NCI-H82 treated with DMSO at 0.1 percent for 48 hours (cell line): ENCODE measurements at regions not wholly inside any gene's neighbourhood (a gene's known extent, or its start where the extent isn't known, plus 50 kb on each side); places are given as distances from the start of the nearest gene placed in this dataset.

Source experiments
- DNase-seq: peaks from one replicate; lab custom pipeline; 2025; ENCODE audit not compliant: unreplicated experiment; lab: John Stamatoyannopoulos, UW

DNA sequence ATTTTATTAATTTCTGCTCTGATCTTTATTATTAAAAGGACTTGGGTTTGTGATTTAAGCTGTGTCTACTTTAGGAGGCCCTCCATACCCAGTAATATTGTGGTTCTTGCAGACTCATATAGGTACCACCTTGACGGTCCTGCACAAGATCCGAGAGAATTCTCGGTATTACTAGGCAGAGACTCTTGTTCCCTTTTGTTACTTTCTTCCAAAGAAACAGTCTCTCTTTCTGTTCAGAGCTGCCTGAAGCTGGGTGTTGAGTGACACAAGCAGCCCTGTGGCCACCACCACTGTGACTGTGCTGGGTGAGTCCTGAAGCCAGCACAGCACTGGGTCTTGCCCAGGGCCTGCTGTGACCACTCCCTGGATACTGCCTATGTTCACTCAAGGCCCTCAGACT lies 666.6 kb downstream of the SEMA5A start:
- DNase-seq, result no peak

DNA sequence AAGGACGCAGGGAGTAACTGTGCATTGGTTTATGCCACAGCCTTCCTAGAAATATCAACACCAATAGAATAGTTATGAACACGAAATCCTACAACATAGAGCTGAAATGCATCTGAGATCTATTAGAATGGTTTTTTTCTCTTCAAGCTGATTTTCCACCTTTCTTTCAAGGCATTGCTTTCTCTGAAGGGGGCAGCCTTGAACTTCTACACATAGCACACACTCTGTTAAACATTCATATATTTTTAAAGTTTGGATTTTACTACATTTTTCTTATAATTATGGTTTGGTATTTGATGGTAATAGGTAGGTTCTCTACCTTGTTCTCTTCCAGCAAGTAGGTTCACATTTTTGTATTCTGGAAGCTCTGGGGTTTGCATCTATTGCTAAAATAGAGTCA lies 661.8 kb downstream of the SEMA5A start:
- no peak for DNase-seq

GRCh38 chr5:8892926-8893325 lies 652.9 kb downstream of the SEMA5A start:
- DNase-seq, result no peak

GRCh38 chr5:8894031-8894430 lies 651.8 kb downstream of the SEMA5A start:
- no peak for DNase-seq

DNA sequence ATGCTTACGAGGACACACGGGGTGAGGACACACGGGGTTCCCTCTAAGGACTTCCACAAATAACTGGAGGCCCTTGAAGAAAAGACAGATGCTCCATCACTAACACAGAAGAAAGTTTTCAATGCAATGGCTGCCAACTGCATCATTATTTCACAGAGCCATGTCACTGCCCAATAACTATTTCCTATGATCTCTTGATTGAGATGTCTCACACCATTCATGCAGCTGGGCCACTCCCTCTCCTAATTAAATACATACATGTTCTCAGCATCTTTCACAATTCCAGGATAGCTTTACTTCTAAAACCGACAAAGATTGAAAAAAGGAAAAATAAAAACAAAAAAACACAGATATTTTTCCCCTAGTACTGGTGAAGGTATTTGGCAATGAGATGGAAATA lies 650.8 kb downstream of the SEMA5A start:
- DNase-seq, result no peak

DNA sequence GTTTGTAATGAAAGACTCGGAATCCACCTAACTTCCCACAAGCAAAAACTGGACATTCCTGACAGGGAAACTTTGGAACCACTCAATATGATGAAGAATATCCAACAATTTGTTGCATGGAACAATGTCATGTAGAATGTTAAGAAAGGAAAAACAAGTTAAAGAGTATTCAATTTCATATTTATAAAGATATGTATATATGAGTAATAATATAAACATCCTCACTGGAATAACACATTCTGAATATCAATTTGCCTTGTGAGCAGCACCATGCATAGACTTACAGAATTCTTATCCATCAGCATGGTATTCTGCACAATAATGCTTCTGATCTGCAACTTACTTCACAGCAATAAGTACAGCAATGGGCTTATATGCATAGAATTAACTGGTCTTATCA lies 650.3 kb downstream of the SEMA5A start:
- no peak for DNase-seq

- DNase-seq, result no peak
Measured at GRCh38 chr5:8897316-8897715, 648.6 kb downstream of the SEMA5A start.

- DNase-seq, result no peak
Measured at GRCh38 chr5:8905021-8905420, 640.9 kb downstream of the SEMA5A start.

DNA sequence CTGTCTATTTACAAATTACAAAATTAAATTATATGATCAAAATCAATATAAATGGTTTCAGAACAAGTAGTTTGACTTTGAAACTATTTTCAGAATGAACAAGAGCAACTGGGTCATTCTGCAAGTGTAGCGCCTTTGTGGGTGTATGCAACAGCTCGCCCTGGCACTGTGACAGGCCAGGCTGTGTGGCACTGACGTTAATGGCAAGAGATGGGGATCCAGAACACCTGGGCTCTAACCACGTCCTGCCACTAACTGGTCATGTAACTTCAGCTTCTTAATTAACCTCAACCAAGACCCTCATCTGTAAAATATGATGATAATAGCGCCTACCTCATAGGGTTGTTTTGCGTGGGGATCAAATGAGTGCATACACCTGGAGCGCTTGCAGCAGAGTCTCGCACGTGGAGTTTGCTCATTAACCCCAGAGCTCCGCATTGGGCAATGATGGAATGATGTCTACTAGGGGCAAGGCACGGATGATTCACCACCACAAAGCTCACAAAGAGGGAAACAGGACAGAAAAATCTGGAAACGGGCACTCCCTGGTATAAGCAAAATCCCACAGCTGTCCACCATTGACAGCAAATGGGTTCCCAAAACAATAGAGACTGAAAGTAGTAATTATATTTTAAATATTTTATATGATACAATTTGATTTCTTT lies 639.4 kb downstream of the SEMA5A start:
- DNase-seq, result no peak

DNA sequence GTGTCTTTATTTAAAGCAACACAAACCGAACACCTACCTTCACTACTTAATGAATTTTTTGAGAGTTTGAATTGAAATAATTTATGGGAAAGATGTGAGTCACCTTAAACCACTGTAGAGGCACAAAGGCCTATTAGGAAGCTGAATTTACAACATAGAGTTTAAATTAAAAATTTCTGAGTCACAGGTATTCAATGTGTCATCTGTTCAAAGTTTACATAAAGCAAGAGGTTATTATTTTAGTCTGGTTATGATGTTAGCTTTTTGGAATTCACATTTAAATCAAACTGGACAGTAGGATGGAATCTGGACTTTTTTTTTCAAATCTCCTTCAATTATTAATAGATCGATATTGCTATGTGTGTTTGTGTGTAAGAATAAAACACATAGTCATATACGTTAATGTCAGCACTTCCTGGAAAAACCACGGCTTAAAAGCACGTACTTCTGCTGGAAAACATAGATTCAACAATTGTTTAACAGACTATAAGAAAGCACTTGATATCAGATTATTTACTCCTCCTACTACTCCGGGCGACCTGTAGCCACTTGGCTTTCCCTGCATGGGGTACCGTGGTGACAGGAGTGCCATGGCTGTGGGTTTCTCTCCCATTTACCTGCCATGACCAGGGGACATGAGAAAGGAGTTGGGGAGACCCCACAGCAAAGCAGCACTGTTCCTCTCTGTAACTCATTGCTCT lies 638.6 kb downstream of the SEMA5A start:
- no peak for DNase-seq

- DNase-seq, result no peak
Measured at GRCh38 chr5:8908055-8908683, 637.7 kb downstream of the SEMA5A start.

- DNase-seq, result no peak
Measured at GRCh38 chr5:8912106-8912505, 633.8 kb downstream of the SEMA5A start.

DNA sequence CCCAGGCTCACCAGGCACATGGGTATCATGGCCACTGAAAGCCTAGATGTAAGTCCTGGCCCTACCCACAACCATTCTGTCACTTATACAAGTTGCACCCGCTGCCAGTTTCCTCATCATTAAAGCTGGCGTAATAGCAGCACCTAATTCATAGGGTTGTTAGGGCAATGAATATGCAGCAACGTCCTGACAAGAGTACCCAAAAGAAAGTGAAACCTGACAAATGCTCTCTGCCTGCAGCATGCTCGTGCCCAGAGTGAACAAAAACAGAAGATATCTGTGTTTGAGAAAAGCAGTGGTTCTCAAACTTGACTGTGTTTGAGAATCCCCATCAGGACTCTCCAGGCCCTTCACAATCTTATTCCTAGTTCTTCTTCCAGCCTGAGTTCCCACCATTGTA lies 632.4 kb downstream of the SEMA5A start:
- DNase-seq, result no peak

- no peak for DNase-seq
Measured at GRCh38 chr5:8919096-8919495, 626.8 kb downstream of the SEMA5A start.

DNA sequence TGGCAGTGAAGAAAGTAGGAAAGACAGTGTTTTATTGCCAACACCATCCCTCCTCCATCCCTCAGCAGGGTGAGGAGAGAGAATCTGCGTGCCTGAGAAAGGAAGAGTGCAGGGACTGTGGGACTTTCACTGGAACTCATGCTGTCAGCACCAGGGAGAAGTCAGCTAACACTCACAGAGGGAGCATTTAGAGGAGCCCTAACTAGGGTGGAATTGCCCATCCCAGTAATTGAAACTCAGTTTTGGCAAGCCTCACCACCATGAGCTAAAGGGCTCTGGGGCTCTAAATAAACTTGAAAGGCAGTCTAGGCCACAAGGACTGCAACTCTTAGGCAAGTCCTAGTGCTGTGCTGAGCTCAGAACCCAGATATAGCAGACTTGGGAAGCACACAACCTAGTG lies 622.3 kb downstream of the SEMA5A start:
- no peak for DNase-seq

- no peak for DNase-seq
Measured at GRCh38 chr5:8924054-8924793, 621.7 kb downstream of the SEMA5A start.

GRCh38 chr5:8930021-8930420 lies 615.9 kb downstream of the SEMA5A start:
- no peak for DNase-seq

GRCh38 chr5:8934455-8934854 lies 611.4 kb downstream of the SEMA5A start:
- no peak for DNase-seq

DNA sequence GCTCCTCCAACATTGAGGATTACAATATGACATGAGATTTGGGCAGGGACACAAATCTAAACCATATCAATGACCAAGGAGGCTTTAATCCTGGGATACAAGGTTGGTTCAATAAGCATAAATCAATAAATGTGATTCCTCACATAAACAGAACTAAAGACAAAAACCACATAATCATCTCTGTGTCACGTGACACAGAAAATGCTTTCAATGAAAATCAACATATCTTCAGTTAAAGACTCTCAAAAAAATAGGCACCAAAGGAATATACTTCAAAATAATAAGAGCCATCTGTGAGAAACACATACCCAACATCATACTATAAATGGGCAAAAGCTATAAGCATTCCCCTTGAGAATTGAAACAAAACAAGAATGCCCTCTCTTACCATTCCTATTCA lies 604.9 kb downstream of the SEMA5A start:
- DNase-seq, result no peak

GRCh38 chr5:8943301-8943700 lies 602.6 kb downstream of the SEMA5A start:
- no peak for DNase-seq

- DNase-seq, result no peak
Measured at GRCh38 chr5:8944005-8944404, 601.9 kb downstream of the SEMA5A start.

DNA sequence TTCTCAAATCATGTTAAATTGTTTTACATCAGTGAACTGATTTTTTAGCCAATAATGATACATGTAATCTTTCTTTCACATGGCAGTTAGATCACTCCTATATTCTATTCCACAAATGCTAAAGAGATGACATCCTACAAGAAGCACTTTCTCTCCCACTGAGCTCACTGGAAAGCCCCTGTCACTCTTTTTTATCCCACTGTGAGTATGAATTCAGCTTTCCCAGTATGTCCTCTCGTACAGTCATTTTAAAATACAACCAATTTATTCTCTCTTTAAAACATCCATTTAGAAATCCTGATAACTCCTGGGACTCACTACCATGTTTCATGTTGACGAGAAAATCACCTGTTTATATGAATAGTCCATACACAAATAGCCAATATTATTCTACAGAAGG lies 599.9 kb downstream of the SEMA5A start:
- no peak for DNase-seq
